AG10803 (cell line): ENCODE measurements at regions not wholly inside any gene's neighbourhood (a gene's known extent, or its start where the extent isn't known, plus 50 kb on each side); places are given as distances from the start of the nearest gene placed in this dataset.

Experiments used
- DNase-seq: peaks from one replicate; pipeline ENCODE4 v3.0.0; 2010; ENCODE audit warnings: low read depth
- H3K4me3 ChIP-seq: 2 replicates; pipeline ENCODE4 v1.5.1; 2011; ENCODE audit warnings: mild to moderate bottlenecking, low read length, control low read depth
- CTCF ChIP-seq: conservative IDR thresholded peaks from 2 replicates; pipeline ENCODE4 v1.5.1; 2011; ENCODE audit warnings: mild to moderate bottlenecking, low read length, control low read depth, inconsistent platforms

- no peak for TF ChIP-seq CTCF
- no peak overlapping the region for H3K4me3 ChIP-seq
- peak; percentile 82 for DNase-seq
Measured at GRCh38 chr18:28584731-28585130, 407.8 kb upstream of the CDH2 start.

GRCh38 chr18:28582724-28583123, 405.8 kb upstream of the CDH2 start:
- DNase-seq, result no peak
- TF ChIP-seq CTCF, result no peak
- no peak overlapping the region for H3K4me3 ChIP-seq

GRCh38 chr18:28581521-28582071, 404.7 kb upstream of the CDH2 start:
- no peak overlapping the region for H3K4me3 ChIP-seq
- DNase-seq, result no peak
- no peak for TF ChIP-seq CTCF

GRCh38 chr18:28576941-28577340, 400.0 kb upstream of the CDH2 start:
- no peak overlapping the region for H3K4me3 ChIP-seq
- no peak for TF ChIP-seq CTCF
- no peak for DNase-seq

- DNase-seq, result no peak
- no peak for TF ChIP-seq CTCF
- H3K4me3 ChIP-seq, result no peak overlapping the region
Measured at GRCh38 chr18:28575123-28575522, 398.2 kb upstream of the CDH2 start.

GRCh38 chr18:28574175-28574574, 397.2 kb upstream of the CDH2 start:
- no peak for TF ChIP-seq CTCF
- DNase-seq, result no peak
- H3K4me3 ChIP-seq, result no peak overlapping the region

GRCh38 chr18:28571929-28572328, 395.0 kb upstream of the CDH2 start:
- no peak for TF ChIP-seq CTCF
- no peak overlapping the region for H3K4me3 ChIP-seq
- DNase-seq, result no peak
